PFSK-1 (cell line): ENCODE measurements at regions not wholly inside any gene's neighbourhood (a gene's known extent, or its start where the extent isn't known, plus 50 kb on each side); places are given as distances from the start of the nearest gene placed in this dataset.

Experiments used
- FOXP2 ChIP-seq: optimal IDR thresholded peaks from 2 replicates; pipeline ENCODE3; 2011; ENCODE audit warnings: borderline replicate concordance, control low read depth, inconsistent platforms; ENCODE audit not compliant: insufficient read depth; ENCODE audit errors: extremely low read length, extremely low read depth
- POLR2AphosphoS5 ChIP-seq: IDR thresholded peaks from 2 replicates; pipeline ENCODE4 v1.6.1; 2012; ENCODE audit warnings: low read depth, mild to moderate bottlenecking, control low read depth, low read length, moderate library complexity
- REST ChIP-seq, 2 experiments: IDR thresholded peaks; 2 replicates each; pipeline versions ENCODE4 v1.6.1 to v1.8.0; 2011 to 2012; ENCODE audit warnings: low read depth in 2 of 2, low read length in 2 of 2, control low read depth in 1 of 2, inconsistent platforms in 1 of 2, mild to moderate bottlenecking in 1 of 2, moderate library complexity in 1 of 2; ENCODE audit not compliant: insufficient read depth in 1 of 2
- SIN3A ChIP-seq: IDR thresholded peaks from 2 replicates; pipeline ENCODE4 v1.6.1; 2012; ENCODE audit warnings: mild to moderate bottlenecking, low read length, moderate library complexity, borderline replicate concordance; ENCODE audit not compliant: insufficient read depth
- TAF1 ChIP-seq: IDR thresholded peaks from 2 replicates; pipeline ENCODE4 v1.6.1; 2012; ENCODE audit warnings: low read length, control low read depth, borderline replicate concordance; ENCODE audit not compliant: insufficient read depth

GRCh38 chr6:137700751-137701477 lies 166.1 kb upstream of the TNFAIP3 start:
- TF ChIP-seq FOXP2, result no peak
- no peak for TF ChIP-seq POLR2AphosphoS5
- no peak for TF ChIP-seq REST (IDR thresholded peaks at IDR 0.05; ENCODE audit: insufficient read depth in 1 of 2, low read depth in 2 of 2, low read length in 2 of 2)
- no peak for TF ChIP-seq TAF1

- no peak for TF ChIP-seq TAF1
- no peak for TF ChIP-seq POLR2AphosphoS5
- TF ChIP-seq REST (IDR thresholded peaks at IDR 0.05; ENCODE audit: insufficient read depth in 1 of 2, low read depth in 2 of 2, low read length in 2 of 2), result no peak
- no peak for TF ChIP-seq FOXP2
- no peak for TF ChIP-seq SIN3A
Measured at GRCh38 chr6:137701942-137702341, 165.1 kb upstream of the TNFAIP3 start.

- TF ChIP-seq FOXP2, result no peak
- TF ChIP-seq TAF1, result no peak
- TF ChIP-seq REST (IDR thresholded peaks at IDR 0.05; ENCODE audit: insufficient read depth in 1 of 2, low read depth in 2 of 2, low read length in 2 of 2), result no peak
- no peak for TF ChIP-seq SIN3A
- TF ChIP-seq POLR2AphosphoS5, result no peak
Measured at GRCh38 chr6:137702791-137703424, 164.2 kb upstream of the TNFAIP3 start.

- TF ChIP-seq REST (IDR thresholded peaks at IDR 0.05; ENCODE audit: insufficient read depth in 1 of 2, low read depth in 2 of 2, low read length in 2 of 2), result no peak
- no peak for TF ChIP-seq SIN3A
- TF ChIP-seq FOXP2, result no peak
- TF ChIP-seq TAF1, result no peak
- TF ChIP-seq POLR2AphosphoS5, result no peak
Measured at GRCh38 chr6:137704802-137705159, 162.3 kb upstream of the TNFAIP3 start.
